NCI-H1694 (cell line): ENCODE measurements at regions not wholly inside any gene's neighbourhood (a gene's known extent, or its start where the extent isn't known, plus 50 kb on each side); places are given as distances from the start of the nearest gene placed in this dataset.

Experiments used
- DNase-seq: peaks from one replicate; lab custom pipeline; 2025; lab: John Stamatoyannopoulos, UW

GRCh38 chr12:19572920-19573558 lies 133.7 kb downstream of the AEBP2 start:
- peak; percentile 74 for DNase-seq

GRCh38 chr12:19573866-19574265 lies 134.6 kb downstream of the AEBP2 start:
- DNase-seq: no peak

GRCh38 chr12:19574601-19575000 lies 135.3 kb downstream of the AEBP2 start:
- DNase-seq: no peak

GRCh38 chr12:19575337-19576243 lies 136.3 kb downstream of the AEBP2 start:
- peak; percentile 52 for DNase-seq

GRCh38 chr12:19576506-19577280 lies 137.4 kb downstream of the AEBP2 start:
- no peak for DNase-seq

- no peak for DNase-seq
Measured at GRCh38 chr12:19577281-19577530, 137.9 kb downstream of the AEBP2 start.

GRCh38 chr12:19584732-19585131 lies 145.4 kb downstream of the AEBP2 start:
- no peak for DNase-seq

GRCh38 chr12:19588951-19589350 lies 149.7 kb downstream of the AEBP2 start:
- no peak for DNase-seq

- DNase-seq: no peak
Measured at GRCh38 chr12:19591951-19592350, 152.7 kb downstream of the AEBP2 start.

- DNase-seq: no peak
Measured at GRCh38 chr12:19596434-19597166, 157.3 kb downstream of the AEBP2 start.

GRCh38 chr12:19597167-19598026 lies 158.1 kb downstream of the AEBP2 start:
- no peak for DNase-seq

- no peak for DNase-seq
Measured at GRCh38 chr12:19605720-19606119, 166.4 kb downstream of the AEBP2 start.

GRCh38 chr12:19608039-19608438 lies 168.7 kb downstream of the AEBP2 start:
- no peak for DNase-seq

- no peak for DNase-seq
Measured at GRCh38 chr12:19613051-19613535, 173.8 kb downstream of the AEBP2 start.

- DNase-seq: peak; percentile 38
Measured at GRCh38 chr12:19614601-19615383, 175.5 kb downstream of the AEBP2 start.

- DNase-seq: peak; percentile 38
Measured at GRCh38 chr12:19615384-19615725, 176.1 kb downstream of the AEBP2 start.

- no peak for DNase-seq
Measured at GRCh38 chr12:19616781-19617180, 177.5 kb downstream of the AEBP2 start.

GRCh38 chr12:19620222-19620621 lies 180.9 kb downstream of the AEBP2 start:
- no peak for DNase-seq

GRCh38 chr12:19623751-19624399 lies 184.6 kb downstream of the AEBP2 start:
- no peak for DNase-seq

GRCh38 chr12:19624491-19624890 lies 185.2 kb downstream of the AEBP2 start:
- no peak for DNase-seq
